Amniotic epithelial cell (primary cell): ENCODE measurements at regions not wholly inside any gene's neighbourhood (a gene's known extent, or its start where the extent isn't known, plus 50 kb on each side); places are given as distances from the start of the nearest gene placed in this dataset.
A peak's percentile ranks its signal among the peaks of the same experiment; 100 is the strongest.

Experiments
- DNase-seq: peaks from one replicate; pipeline ENCODE4 v3.0.0-alpha.2; 2010; ENCODE audit warnings: low read depth

DNA sequence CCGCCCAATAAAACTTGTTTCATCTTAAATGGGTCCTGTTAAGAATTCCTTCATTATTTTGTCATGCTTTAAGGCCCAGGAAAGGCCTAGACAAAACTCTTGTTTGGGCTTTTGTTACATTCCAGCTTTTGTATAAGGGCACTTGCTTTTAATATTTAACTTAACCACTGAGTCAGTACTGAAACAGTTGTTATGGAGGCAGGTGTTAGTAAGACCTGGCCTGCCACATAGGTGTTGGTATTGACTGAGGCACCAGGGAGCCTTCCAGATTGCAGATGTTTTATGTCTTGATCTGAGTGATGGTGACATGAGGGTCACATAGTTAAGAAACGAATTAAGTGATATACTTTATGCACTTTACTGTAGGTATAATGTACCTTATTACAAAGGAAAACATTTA, 274.9 kb upstream of the TGFBR2 start:
- no peak for DNase-seq

DNA sequence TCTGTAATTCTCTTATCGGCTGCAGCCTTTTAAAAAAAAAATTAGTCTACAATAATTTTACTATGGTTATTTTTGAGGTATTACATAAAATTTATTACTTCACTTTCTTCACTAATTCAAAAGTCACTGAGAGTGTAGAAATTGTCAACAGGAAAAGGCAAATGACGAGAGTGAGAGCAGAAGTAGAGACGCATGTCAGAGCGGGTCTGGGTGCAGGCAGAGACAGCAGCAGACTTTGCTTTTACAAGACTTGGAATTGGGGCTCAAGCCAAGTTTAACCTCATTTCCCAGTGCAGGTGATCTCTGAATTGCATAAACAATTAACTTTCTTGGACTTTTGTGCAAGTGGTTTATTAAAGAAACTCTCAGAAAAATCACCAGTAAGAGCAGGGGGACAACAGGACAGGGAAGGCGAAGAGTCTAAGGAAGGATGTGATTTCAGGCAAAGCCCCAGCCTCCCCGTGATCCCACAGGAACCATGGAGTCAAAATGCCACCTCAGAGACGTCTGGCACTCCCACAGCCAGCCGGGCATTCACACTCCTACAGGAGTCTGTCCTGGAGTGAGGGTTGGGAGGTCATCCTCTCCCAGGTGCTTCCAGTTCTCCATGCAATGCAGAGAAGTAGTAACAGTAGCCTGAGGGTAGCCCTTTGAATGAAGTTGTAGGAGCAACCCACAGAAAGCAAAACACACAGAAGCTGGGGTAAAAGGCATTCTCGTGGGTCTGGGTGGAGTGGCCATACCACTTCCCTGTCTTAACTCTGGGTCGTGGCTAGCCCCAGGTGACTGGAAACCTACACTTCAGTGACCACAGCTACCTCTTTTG, 274.0 kb upstream of the TGFBR2 start:
- DNase-seq: no peak

DNA sequence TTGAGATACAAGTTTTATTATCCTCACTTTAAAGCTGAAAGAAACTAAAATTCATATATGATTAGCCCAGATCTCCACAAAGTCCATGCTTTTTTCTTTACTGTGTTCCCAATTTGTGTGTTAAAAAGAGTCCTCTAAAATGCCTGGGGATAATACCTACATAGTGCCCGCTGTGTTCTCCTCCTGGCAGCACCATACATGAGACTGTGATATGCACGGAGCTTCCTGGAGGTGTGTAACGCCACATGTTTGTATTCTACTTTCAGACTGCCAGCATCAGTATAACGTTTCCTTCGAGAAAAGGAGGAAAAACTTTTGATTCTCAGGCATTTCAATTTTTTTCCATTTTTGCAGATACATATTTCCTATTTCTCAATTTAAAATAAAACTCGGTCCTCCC, 273.3 kb upstream of the TGFBR2 start:
- no peak for DNase-seq

DNA sequence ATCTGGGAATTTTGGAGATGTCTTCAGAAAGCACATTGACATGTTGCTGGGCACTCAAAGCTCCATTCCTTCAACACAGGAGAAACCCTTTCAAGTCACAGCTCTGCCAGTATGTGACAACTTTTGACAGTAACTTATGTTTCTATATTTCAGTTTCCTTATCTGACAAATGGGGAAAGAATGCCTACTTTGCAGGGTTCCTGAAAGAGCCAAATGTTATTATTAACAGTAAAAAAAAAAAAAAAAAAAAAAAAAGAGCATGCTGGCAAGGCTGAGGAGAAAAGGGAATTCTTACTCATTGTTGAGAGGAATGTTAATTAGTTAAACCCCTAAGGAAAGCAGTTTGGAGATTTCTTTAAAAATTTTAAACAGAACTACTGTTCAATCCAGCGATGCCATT, 272.5 kb upstream of the TGFBR2 start:
- DNase-seq: no peak

DNA sequence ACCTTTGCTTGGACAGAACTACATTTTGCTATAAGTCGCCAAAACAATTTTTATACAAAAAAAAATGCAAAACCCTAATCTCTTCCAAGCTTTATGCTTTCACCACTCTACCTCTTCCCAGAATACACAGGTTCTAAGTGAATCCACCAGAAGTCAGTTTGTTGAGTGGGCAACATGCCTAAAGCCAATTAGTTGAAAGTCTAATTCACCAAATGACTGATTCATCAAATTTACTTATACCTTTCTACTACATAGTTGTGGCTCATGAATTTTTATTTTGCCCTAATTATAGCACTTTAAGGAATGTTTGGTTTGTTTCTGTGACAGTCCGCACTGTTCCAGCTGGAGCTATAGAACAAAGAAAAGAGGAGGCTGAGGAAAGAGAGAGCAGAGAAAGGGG, 265.9 kb upstream of the TGFBR2 start:
- no peak for DNase-seq

DNA sequence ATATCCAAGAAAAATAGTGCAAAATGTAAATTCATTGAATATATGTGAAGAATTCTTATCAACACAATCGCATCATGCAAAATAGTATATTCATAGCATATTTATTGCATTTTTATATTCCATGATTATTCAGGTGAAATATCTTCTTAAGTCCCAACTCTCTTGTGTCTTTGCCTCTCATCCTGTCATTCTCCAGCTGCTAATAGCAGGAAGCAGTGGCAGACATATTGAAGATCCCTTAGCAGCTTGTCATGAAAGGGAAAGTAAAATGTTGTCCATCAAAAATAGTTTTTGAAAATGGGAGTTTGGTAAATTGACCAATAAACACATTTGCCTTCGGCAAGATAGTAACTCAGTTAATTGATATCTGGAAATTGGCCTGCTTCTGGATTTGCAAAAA, 265.3 kb upstream of the TGFBR2 start:
- no peak for DNase-seq

DNA sequence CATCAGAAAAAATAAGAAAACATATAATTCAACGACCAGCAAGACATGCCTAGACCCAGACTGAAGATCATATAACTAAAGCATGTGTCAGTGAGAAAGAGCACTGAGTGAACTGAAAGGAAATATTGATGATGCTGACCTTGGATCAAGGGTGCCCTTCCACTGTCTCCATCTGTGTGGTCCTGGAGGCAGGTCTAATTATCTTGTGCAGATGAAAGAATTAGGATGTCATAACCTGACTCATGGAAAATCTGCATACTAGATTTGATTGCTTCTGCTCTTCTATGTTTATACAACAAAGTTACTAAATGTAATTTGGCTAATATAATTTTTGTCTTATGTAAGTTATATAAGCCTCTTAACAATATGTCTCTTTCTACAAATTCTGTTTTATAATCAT, 264.6 kb upstream of the TGFBR2 start:
- no peak for DNase-seq

DNA sequence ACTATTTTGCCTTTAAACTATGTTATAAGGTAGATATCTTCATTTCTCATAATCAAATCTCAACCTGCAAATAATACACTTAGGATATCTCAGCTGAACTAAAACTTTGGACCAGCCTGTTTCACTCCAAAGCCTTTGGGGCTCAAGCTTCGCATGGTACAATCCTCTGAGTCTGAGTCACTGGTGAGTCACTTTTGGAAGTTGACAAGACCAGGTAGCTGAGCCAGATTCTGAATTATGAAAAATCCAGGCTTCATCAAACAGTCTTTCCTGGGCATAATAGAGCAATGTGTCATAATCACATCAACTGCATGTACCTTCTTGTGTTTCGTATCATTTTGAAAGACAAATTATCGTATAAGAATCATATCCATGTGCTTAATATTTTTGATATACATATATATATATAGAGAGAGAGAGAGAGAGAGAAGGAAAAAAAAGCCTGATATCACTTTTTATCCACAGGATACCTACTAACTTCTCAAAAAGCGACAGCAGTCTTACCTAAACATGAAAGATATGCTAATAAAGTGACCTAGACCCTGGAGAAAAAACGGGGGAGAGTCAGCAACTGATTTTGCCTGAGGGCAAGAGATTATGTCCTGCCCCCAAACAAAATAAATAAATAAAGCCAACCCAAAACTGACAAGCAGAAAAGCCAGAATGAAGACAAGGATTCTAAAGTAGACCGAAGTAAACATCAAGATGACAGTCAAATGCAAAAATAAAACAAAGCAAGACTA, 263.9 kb upstream of the TGFBR2 start:
- DNase-seq: peak; percentile 89

DNA sequence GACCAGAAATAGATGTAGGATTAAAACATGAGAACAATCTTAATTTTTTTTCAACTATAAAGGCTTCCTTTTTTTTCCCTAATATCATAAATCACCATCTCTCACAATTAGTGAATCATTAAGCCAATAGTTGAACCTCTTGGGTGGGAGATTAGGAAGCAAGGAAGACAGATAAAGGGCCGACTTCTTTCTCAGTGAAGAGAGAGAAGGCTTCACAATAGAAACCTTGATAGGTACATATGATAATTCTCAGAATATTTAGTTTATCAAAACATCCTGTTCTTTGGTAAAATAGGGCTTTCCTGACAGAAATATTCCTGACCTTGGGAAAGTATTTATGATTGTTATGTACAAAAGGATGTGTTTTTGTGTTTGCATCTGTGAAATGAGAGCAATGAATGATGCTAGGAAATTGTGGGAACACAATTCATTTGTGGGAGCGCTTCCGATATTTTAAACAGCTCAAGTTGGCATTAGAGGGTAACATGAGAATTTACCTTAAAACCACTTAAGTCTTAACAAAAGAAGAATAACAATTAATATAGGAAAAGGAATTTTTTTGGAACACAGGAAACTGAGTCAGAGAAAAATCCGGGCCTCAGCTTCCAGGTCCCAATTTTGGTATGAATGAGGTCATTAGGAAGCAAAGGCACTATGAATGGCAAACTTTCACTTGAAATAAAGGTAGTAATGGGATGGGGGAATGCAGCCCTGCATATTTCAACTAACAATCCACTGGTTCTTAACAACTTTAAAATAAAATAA, 263.2 kb upstream of the TGFBR2 start:
- DNase-seq: no peak

DNA sequence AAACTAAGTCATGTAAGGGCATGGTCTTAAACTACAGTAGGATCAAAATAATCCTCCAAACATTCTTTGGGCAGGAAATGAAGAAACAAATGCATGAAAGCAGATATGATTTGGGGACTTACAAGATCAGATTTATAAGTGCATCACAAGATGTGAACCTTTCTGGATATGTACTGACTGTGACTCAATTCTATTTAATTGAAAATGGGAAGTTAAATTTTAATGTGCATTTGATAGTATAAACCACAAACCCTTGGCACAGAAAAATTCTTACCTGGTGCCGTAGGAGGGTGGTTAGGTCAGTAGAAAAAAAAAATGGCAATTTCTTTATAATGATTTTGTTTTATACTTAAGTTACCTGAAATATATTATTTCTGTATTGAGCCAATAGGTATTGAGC, 262.5 kb upstream of the TGFBR2 start:
- DNase-seq: no peak

DNA sequence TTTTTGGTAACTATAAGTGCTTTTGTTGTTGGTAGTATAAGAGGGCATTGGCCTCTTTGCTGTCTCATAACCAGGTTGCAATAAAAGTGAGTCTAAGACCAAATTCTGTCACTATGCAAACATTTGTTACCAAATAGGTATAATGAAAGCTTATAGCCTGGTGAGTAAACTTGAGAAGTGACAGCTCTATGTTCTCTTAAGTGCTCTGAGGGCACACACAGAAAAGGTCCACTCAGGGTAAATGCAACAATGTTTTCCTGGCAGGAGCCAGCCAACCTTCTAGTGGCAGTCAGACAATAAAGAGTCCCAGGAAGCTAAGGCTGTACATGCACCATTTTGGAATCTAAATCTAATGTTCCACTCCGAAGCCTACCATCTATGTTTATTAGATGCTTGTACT, 262.1 kb upstream of the TGFBR2 start:
- no peak for DNase-seq

DNA sequence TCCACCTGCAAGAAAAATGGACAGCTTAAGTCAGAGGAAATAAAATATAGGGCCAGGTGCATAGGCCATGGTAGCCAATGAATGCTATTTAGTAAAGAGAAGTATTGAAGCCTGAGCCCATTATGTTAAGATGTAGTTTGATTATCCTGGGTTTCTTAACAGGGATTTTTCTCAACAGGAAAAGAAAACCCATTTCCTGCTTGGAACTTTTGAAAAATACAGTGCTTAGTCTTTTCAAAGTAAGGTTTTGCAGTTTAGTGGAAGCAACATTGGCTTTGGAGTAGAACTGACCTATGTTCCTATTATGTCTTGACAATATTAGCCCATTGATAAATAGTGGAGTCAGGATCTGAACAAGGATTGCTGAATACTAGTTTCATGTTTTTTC, 259.5 kb upstream of the TGFBR2 start:
- DNase-seq: no peak

DNA sequence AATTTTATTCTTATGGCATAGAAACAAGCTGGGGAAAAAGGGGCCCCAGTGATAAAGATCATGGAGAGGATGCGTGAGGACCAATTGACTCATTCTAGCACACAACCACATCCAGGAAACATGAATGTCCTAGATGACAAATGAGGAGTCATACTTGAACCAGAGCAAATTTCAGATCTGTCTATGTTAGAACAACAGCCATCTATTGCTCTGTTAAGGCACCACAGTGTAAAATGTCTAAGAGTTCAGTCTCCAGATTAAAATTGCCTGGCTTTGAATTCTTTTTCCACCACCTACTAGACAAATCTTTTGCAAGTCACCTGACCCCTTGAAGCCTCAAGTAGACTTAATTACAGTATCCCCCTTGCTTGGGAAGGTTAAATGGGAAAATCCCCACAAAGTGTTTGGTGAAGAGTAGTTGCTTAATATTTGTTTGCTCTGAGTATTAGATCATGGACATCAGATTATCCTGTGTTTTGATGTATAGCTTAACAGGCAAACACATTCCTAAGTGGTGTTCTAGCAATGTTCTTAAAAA, 258.7 kb upstream of the TGFBR2 start:
- peak; percentile 91 for DNase-seq

DNA sequence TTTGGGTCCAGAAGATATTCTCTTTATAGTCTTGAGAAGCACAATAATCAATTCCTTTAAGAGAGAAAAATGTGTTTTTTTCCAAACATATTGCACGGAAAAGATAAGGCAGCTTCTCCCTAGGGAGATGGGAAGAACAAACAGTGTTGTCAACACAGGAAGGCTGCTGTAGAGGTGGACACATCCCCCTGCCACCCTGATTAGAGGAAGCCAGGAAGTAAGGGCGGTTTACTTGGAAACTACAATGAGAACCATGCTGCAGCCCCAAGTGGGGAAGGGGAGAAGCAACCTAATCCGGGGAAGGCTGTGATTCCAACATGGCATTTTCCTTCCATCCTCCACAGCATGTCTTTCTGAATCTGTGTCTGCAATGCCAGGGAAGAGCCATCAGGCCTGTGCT, 256.9 kb upstream of the TGFBR2 start:
- DNase-seq: no peak

DNA sequence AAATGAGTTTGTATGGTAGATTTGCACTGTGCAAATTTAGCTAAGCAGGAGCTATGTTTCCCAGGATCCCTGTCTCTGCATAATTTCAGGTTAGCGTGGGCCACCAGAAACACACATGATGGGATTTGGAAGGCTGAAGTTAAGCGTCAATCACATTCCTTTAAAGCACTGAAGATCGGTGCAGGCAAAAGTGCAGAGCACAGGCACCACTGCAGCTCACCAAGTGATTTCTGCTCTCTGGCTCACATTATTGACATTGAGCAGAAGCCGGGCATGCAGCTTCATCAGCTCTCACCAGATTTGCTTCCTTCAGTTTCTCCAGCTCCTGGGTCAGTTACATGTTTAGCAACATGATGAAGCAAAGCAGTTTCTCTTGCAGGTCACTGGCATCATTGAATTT, 256.4 kb upstream of the TGFBR2 start:
- DNase-seq: no peak

DNA sequence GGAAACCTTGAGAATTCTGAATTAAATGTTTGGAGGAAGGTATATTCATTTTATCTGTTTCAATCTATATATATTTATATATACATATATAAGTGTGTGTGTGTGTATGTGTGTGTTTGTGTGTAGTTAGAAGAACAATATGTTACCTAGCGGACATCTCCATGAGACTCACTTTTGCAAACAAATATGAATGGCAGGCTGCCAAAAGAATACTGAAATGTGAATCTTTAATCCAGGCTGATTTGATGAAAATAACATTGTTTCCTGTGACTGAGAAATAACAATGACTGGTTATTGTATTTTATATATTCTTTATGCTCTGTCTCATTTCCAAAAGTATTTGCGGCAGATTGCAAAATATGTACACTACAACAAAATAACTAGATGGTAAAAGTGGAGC, 255.5 kb upstream of the TGFBR2 start:
- DNase-seq: no peak

DNA sequence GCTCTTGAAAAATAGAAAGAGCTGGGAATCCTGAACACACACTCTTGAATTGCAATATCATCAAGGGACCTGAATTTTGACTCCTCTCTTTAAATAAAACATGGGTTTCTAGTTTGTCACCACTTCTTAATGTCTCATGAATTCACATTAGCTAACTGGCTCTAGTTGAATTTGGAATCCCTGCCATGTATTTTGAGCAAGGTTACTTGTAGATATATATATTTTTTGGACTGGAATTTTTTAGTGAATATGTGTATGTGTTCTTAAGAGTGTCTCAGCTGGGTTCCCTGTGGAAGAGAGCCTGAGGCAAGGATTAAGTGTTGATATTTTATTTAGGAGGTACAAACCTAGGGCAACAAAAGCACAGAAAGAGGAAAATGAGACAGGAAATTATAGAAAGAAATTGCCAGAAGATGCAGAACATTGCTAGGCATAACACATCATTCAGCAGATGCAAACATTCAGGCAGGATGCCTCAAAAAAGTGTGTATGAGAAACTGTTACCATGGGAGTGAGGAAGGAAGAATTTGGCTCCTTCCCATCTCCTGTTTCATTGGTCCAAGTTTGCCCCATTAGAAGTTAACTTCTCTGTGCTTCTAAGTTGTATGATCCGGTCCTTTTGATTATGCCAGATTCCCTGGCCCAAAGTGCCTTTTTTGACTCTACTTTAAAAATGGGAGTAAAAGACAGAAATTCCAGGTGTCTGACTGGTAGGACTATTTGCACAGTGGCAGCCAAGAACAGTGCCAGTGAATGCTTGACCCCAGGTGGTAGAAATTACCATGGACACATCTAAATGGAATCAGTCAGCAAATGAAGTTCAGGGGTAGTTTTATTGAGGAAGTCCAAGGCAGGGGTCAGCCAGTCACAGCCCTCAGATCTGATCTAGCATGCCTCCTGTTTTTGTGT, 253.7 kb upstream of the TGFBR2 start:
- DNase-seq: no peak

DNA sequence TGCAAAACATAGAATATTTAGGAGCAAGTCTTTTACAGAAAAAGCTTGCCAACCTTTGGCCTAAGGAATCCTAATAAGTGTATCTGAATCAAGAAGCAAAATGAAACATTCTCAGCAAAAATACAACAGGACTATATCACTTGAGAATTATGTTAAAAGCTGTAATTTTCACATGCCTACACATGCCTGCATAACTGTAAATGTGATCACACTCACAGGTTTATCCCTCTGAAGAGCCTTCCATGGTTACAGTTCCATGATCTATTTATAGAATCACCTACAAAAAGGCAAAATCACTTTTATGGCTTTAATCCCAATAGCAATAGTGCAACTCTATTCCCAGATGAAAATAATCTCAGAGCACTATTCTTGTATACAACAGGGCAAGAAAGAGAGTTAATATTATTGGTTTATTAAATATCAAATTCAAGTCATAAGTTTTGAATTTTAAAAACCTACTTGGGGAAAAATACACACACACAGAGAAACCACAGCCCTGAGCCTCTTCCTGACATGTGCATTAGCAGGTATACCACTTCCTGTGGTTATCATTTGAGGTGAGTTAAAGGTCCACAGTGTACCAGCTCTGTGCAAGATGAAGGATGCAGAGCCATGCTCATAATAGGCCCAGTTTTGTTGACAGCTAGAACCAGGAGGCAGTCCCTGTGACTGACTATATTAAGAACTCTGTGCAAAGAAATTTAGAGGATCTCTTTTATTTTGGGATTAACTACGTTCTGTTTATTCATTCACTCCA, 252.5 kb upstream of the TGFBR2 start:
- DNase-seq: no peak

DNA sequence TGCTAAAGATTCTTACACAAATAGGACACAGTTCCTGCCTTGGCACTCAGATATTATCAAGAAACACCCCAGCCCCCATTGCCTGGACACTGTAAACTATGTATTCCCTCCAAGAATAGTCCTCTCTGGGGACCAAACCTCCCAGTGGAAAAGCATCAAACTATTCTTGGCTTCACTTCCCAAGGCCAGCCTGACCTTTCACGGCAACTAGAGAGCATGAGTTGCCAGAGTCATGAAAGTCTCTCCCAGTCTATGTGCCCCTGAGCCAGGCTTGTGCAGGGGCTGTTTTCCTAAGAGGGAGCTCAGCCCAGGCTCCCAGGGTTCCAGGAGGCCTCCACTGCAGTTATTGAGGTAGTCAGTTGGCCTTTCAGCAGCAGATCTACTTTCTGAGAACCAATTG, 251.9 kb upstream of the TGFBR2 start:
- DNase-seq: no peak

DNA sequence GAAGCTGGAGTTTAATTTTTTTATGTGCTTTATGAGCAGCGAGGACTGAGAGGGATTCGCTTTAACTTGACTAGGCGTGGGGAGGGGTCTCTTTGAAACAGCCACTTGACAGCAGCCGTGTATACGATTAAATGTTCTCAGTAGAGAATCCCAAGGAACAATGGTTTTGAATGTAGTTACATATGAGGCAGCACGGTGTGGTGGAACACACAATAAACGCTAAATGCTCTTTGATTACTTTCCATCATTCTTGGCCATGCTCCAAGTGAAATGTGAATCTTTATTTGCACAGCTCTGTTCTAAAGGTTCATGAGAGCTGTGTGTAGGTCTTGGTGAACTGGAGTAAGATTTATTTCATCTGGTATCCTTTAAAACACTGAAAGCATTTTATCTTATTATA, 251.4 kb upstream of the TGFBR2 start:
- no peak for DNase-seq

DNA sequence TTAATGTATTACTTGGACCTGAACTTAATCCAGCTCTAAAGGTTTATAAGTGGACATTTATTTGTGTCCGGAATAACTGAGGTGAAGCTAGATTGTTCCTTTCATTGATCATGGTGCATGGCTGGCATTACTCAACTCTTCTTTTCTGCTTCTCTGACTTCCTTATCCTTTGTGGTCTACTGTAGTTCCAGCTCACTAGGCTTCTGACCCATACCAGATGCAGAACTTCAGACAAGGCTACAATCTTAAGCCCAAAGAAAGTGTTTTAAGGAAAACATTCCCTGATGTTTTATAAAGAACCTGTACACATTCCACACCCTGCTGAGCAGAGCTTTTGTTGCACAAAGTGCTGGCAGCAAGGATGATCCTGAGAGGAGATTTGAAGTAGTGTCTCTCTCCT, 250.8 kb upstream of the TGFBR2 start:
- DNase-seq: peak; percentile 38
